ENCODE measurements at regions not wholly inside any gene's neighbourhood (a gene's known extent, or its start where the extent isn't known, plus 50 kb on each side); places are given as distances from the start of the nearest gene placed in this dataset.
A peak's percentile ranks its signal among the peaks of the same experiment; 100 is the strongest.

DNA sequence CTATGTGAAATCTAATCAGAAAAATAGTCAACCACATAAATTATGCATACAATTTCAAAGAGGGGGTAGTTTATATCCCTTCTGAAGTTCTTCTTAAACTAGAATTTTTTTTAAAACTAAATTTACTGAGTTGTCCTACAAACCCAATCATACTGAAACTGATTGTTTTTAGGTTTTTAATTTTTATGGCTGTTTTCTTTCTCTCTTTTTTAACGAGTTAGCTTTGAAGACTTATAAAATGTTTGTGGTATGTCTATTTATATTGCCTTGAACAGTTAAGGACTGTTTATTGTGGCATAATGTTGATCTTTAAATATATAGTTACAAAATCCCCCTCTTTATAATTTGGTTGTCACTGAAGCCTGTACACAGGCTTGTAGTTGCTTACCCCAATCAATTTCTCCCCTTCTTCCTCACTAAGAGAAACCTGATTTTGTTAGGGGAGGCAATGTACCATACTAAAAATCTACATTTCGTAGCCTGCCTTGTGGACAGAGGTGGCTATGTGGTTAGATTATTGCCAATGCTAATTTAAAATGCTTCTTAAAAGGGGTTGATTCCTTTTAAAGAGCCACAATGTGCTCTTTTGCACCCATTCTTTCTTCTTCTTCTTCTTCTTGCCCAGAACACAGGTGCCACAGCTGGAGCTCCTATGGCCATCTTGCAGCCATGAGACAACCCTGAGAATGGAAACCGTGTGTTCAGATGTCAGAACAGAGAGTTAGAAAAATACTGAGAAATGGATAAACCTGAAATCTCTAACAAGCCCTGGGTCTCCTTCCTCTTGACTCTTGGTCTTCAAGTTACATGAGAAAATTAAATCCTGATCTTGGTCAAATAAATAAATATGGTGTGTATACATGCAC lies 102.7 kb upstream of the ZNF827 start:
- H2AFZ ChIP-seq (ENCODE audit: insufficient read depth, low read depth, low read length, poor library complexity, severe bottlenecking) = no peak overlapping the region
- WGBS (ENCODE audit: insufficient coverage) = no CpG with 5 or more reads among the region's 3 CpGs
- peaks cover 6 to 11% of the 10 kb centered on the region in 2 donors for H3K4me1 ChIP-seq (ENCODE audit: control insufficient read depth in 2 of 2, insufficient read depth in 2 of 2, low read length in 2 of 2)
- no peak overlapping the region for H3K27ac ChIP-seq (ENCODE audit: low read length in 2 of 2)
- ChIA-PET CTCF (no interaction called here), POLR2A (interaction anchor here (0.6 kb wide), 1 partner anchor 109 kb away, joined by 6 read pairs; no protein-coding TSS in a partner anchor)
- ATAC-seq (ENCODE audit: low read depth) (no peak), DNase-seq (no peak)
- intact Hi-C loops (cut with micrococcal nuclease) = loop anchor here (10.0 kb wide), 1 partner anchor 947 kb away; the partner anchor contains the start of genes ABCE1 and ANAPC10
- H3K9me3 Mint-ChIP-seq (ENCODE audit: insufficient read depth) = no peaks in the 10 kb centered on the region
- no peak overlapping the region for H3K4me3 ChIP-seq (ENCODE audit: control extremely low read depth in 1 of 5, extremely low read depth in 1 of 5, insufficient read depth in 1 of 5, low read depth in 2 of 5, low read length in 4 of 5)
- H3K4me3 Mint-ChIP-seq = no peak overlapping the region
- no peaks in the 10 kb centered on the region for H4K20me1 ChIP-seq (ENCODE audit: control insufficient read depth, insufficient read depth, low read length, poor library complexity, severe bottlenecking)
- no peaks in the 10 kb centered on the region for H3K36me3 ChIP-seq (replicated peaks in 1 of 2; ENCODE audit: control extremely low read depth in 1 of 2, control insufficient read depth in 1 of 2, extremely low read depth in 1 of 2, insufficient read depth in 2 of 2, low read length in 1 of 2)
- H3K79me2 ChIP-seq (ENCODE audit: control insufficient read depth, insufficient read depth, low read length) = no peaks in the 10 kb centered on the region
- H3K9me3 ChIP-seq (ENCODE audit: control extremely low read depth in 1 of 3, control insufficient read depth in 2 of 3, insufficient read depth in 1 of 3, low read length in 2 of 3) = peaks cover 0 to 3% (median 1%) of the 10 kb centered on the region in 3 donors
- H3K4me1 Mint-ChIP-seq = peaks cover 37% of the 10 kb centered on the region
- no peaks in the 10 kb centered on the region for H3K27me3 Mint-ChIP-seq
- H3K27ac Mint-ChIP-seq = peak overlapping the region; percentile 5
- no peak for TF ChIP-seq EZH2 (IDR thresholded peaks at IDR 0.05; ENCODE audit: borderline replicate concordance, insufficient read depth, low read depth, low read length, poor library complexity, severe bottlenecking)
- TF ChIP-seq, protein P1, sequence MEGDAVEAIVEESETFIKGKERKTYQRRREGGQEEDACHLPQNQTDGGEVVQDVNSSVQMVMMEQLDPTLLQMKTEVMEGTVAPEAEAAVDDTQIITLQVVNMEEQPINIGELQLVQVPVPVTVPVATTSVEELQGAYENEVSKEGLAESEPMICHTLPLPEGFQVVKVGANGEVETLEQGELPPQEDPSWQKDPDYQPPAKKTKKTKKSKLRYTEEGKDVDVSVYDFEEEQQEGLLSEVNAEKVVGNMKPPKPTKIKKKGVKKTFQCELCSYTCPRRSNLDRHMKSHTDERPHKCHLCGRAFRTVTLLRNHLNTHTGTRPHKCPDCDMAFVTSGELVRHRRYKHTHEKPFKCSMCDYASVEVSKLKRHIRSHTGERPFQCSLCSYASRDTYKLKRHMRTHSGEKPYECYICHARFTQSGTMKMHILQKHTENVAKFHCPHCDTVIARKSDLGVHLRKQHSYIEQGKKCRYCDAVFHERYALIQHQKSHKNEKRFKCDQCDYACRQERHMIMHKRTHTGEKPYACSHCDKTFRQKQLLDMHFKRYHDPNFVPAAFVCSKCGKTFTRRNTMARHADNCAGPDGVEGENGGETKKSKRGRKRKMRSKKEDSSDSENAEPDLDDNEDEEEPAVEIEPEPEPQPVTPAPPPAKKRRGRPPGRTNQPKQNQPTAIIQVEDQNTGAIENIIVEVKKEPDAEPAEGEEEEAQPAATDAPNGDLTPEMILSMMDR (IDR thresholded peaks at IDR 0.05) = no peak
- no peak overlapping the region for H3K9ac ChIP-seq (ENCODE audit: low read length)
- no peaks in the 10 kb centered on the region for H3K27me3 ChIP-seq (replicated peaks in 1 of 4; ENCODE audit: control extremely low read depth in 1 of 4, control insufficient read depth in 3 of 4, insufficient read depth in 4 of 4, low read length in 3 of 4)
- H3K4me2 ChIP-seq (replicated peaks; ENCODE audit: low read depth, low read length, poor library complexity, severe bottlenecking) = no peak overlapping the region

- Histone ChIP-seq H3K9me3 (ENCODE audit: control extremely low read depth in 1 of 3, control insufficient read depth in 2 of 3, insufficient read depth in 1 of 3, low read length in 2 of 3) (peaks cover 0 to 3% (median 1%) of the 10 kb centered on the region in 3 donors), H3K36me3 (replicated peaks in 1 of 2; ENCODE audit: control extremely low read depth in 1 of 2, control insufficient read depth in 1 of 2, extremely low read depth in 1 of 2, insufficient read depth in 2 of 2, low read length in 1 of 2) (no peaks in the 10 kb centered on the region), H3K4me3 (ENCODE audit: control extremely low read depth in 1 of 5, extremely low read depth in 1 of 5, insufficient read depth in 1 of 5, low read depth in 2 of 5, low read length in 4 of 5) (no peak overlapping the region), H3K27me3 (replicated peaks in 1 of 4; ENCODE audit: control extremely low read depth in 1 of 4, control insufficient read depth in 3 of 4, insufficient read depth in 4 of 4, low read length in 3 of 4) (no peaks in the 10 kb centered on the region), H3K27ac (ENCODE audit: low read length in 2 of 2) (no peak overlapping the region), H3K79me2 (ENCODE audit: control insufficient read depth, insufficient read depth, low read length) (no peaks in the 10 kb centered on the region), H3K9ac (ENCODE audit: low read length) (no peak overlapping the region), H3K4me1 (ENCODE audit: control insufficient read depth in 2 of 2, insufficient read depth in 2 of 2, low read length in 2 of 2) (peaks cover 6 to 11% of the 10 kb centered on the region in 2 donors), H3K4me2 (replicated peaks; ENCODE audit: low read depth, low read length, poor library complexity, severe bottlenecking) (no peak overlapping the region), H4K20me1 (ENCODE audit: control insufficient read depth, insufficient read depth, low read length, poor library complexity, severe bottlenecking) (no peaks in the 10 kb centered on the region), H2AFZ (ENCODE audit: insufficient read depth, low read depth, low read length, poor library complexity, severe bottlenecking) (no peak overlapping the region)
- TF ChIP-seq, protein P1 (IDR thresholded peaks at IDR 0.05) = no peak
- TF ChIP-seq EZH2 (IDR thresholded peaks at IDR 0.05; ENCODE audit: borderline replicate concordance, insufficient read depth, low read depth, low read length, poor library complexity, severe bottlenecking) = no peak
- intact Hi-C loops (cut with micrococcal nuclease) = loop anchor here (10.0 kb wide), 1 partner anchor 946 kb away; the partner anchor contains the start of genes ABCE1 and ANAPC10
- Mint-ChIP-seq H3K27ac (no peak overlapping the region), H3K9me3 (ENCODE audit: insufficient read depth) (peaks cover 3% of the 10 kb centered on the region), H3K4me3 (no peak overlapping the region), H3K27me3 (no peaks in the 10 kb centered on the region), H3K4me1 (peaks cover 36% of the 10 kb centered on the region)
- DNase-seq (no peak), ATAC-seq (ENCODE audit: low read depth) (no peak)
- ChIA-PET CTCF (no interaction called here), POLR2A (no interaction called here)
- WGBS (ENCODE audit: insufficient coverage) = 78% methylated on average over 1 of the region's 1 CpG
Measured at GRCh38 chr4:146040623-146041022, 102.0 kb upstream of the ZNF827 start.
